ENCODE measurements at regions not wholly inside any gene's neighbourhood (a gene's known extent, or its start where the extent isn't known, plus 50 kb on each side); places are given as distances from the start of the nearest gene placed in this dataset.
"Not testable (repeated sequence)": the region's sequence is repeated elsewhere in the genome, so short reads cannot be mapped to it uniquely, and the experiment has no call there.

DNA sequence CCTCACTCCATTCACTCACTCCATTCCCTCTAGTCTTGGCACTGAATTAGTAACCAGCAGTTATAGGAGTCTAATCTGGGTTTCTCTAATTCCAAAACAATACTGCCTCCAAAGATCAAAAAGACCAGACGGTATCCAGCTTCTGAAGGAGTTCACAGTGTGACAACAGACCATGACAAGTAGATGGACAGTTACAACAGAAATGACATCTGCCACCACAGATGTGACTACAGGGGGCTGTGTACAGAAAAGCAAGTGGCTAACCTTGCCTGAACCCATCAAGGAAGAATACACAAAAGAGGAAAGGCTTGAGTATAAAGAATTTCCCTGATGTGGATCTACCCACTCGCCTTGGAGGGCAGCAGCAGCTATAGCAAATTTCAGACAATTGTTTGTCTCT is 112.4 kb downstream of the ACTL7B start:
- H3K9me3 ChIP-seq (ENCODE audit: insufficient read depth, low read depth, low read length): no peaks in the 10 kb centered on the region
- Mint-ChIP-seq H3K27ac (ENCODE audit: unreplicated experiment) (no peak overlapping the region), H3K27me3 (ENCODE audit: low read depth, unreplicated experiment) (peaks cover 2% of the 10 kb centered on the region), H3K9me3 (ENCODE audit: unreplicated experiment) (no peaks in the 10 kb centered on the region), H3K4me3 (ENCODE audit: unreplicated experiment) (no peak overlapping the region), H3K4me1 (ENCODE audit: low read depth, unreplicated experiment) (peaks cover 4% of the 10 kb centered on the region), H3K36me3 (ENCODE audit: low read depth, unreplicated experiment) (no peaks in the 10 kb centered on the region)
- H2AFZ ChIP-seq (ENCODE audit: low read depth, low read length): no peak overlapping the region
- H3K27me3 ChIP-seq (ENCODE audit: insufficient read depth, low read length): no peaks in the 10 kb centered on the region
- H3K36me3 ChIP-seq (ENCODE audit: insufficient read depth, low read length): no peaks in the 10 kb centered on the region
- no peak overlapping the region for H3K27ac ChIP-seq (ENCODE audit: low read depth, low read length)
- H3K79me2 ChIP-seq (ENCODE audit: insufficient read depth, low read length): no peaks in the 10 kb centered on the region
- no peak overlapping the region for H3K9ac ChIP-seq (ENCODE audit: low read length)
- TF ChIP-seq, protein P1, sequence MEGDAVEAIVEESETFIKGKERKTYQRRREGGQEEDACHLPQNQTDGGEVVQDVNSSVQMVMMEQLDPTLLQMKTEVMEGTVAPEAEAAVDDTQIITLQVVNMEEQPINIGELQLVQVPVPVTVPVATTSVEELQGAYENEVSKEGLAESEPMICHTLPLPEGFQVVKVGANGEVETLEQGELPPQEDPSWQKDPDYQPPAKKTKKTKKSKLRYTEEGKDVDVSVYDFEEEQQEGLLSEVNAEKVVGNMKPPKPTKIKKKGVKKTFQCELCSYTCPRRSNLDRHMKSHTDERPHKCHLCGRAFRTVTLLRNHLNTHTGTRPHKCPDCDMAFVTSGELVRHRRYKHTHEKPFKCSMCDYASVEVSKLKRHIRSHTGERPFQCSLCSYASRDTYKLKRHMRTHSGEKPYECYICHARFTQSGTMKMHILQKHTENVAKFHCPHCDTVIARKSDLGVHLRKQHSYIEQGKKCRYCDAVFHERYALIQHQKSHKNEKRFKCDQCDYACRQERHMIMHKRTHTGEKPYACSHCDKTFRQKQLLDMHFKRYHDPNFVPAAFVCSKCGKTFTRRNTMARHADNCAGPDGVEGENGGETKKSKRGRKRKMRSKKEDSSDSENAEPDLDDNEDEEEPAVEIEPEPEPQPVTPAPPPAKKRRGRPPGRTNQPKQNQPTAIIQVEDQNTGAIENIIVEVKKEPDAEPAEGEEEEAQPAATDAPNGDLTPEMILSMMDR (IDR thresholded peaks at IDR 0.05; ENCODE audit: insufficient read depth, low read depth, low read length): no peak
- H4K20me1 ChIP-seq (ENCODE audit: insufficient read depth, low read length): no peaks in the 10 kb centered on the region
- H3K4me2 ChIP-seq (ENCODE audit: low read length): no peak overlapping the region
- H3K4me3 ChIP-seq (ENCODE audit: insufficient read depth, low read depth, low read length): no peak overlapping the region
- no peak for DNase-seq (ENCODE audit: low read depth)
- H3K4me1 ChIP-seq (ENCODE audit: insufficient read depth, low read length): no peaks in the 10 kb centered on the region
- no peak for FAIRE-seq

DNA sequence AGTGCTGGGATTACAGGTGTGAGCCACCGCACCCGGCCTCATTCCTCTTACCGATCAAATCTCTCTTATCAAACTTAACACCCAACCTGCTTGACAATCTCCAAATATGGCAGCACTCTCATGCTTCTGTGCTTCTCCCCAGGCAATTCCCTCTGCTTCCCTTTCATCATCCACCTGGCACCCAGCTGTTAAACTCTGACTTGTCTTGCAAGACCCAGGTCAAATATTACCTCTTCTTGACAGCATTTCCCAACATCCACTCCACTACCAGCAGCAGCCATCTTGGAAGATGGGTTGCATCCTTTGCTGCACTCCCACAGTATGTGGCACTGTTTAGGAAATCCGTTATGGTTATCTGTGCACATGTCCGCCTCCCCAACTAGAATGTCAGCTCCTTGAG is 113.6 kb downstream of the ACTL7B start:
- no peaks in the 10 kb centered on the region for H3K36me3 Mint-ChIP-seq (ENCODE audit: low read depth, unreplicated experiment)

GRCh38 chr9:108731292-108731691 is 124.5 kb downstream of the ACTL7B start:
- H3K9me3 ChIP-seq (ENCODE audit: insufficient read depth, low read depth, low read length); H3K4me1 ChIP-seq (ENCODE audit: insufficient read depth, low read length); H3K36me3 ChIP-seq (ENCODE audit: insufficient read depth, low read length); H2AFZ ChIP-seq (ENCODE audit: low read depth, low read length); H3K27ac ChIP-seq (ENCODE audit: low read depth, low read length); H3K4me3 Mint-ChIP-seq (ENCODE audit: unreplicated experiment); H3K9ac ChIP-seq (ENCODE audit: low read length); DNase-seq (ENCODE audit: low read depth); H3K79me2 ChIP-seq (ENCODE audit: insufficient read depth, low read length); H3K36me3 Mint-ChIP-seq (ENCODE audit: low read depth, unreplicated experiment); H3K27me3 Mint-ChIP-seq (ENCODE audit: low read depth, unreplicated experiment); H3K4me3 ChIP-seq (ENCODE audit: insufficient read depth, low read depth, low read length); H3K9me3 Mint-ChIP-seq (ENCODE audit: unreplicated experiment); H3K4me2 ChIP-seq (ENCODE audit: low read length); H4K20me1 ChIP-seq (ENCODE audit: insufficient read depth, low read length); H3K27ac Mint-ChIP-seq (ENCODE audit: unreplicated experiment); H3K4me1 Mint-ChIP-seq (ENCODE audit: low read depth, unreplicated experiment); FAIRE-seq; H3K27me3 ChIP-seq (ENCODE audit: insufficient read depth, low read length): not testable (repeated sequence)

More for the DNA sequence above, 113.6 kb downstream of the ACTL7B start:
- Histone ChIP-seq H3K9ac (ENCODE audit: low read length) (no peak overlapping the region), H3K4me1 (ENCODE audit: insufficient read depth, low read length) (no peaks in the 10 kb centered on the region), H3K27ac (ENCODE audit: low read depth, low read length) (no peak overlapping the region), H3K36me3 (ENCODE audit: insufficient read depth, low read length) (no peaks in the 10 kb centered on the region), H3K27me3 (ENCODE audit: insufficient read depth, low read length) (no peaks in the 10 kb centered on the region), H3K4me2 (ENCODE audit: low read length) (no peak overlapping the region), H3K79me2 (ENCODE audit: insufficient read depth, low read length) (no peaks in the 10 kb centered on the region), H4K20me1 (ENCODE audit: insufficient read depth, low read length) (no peaks in the 10 kb centered on the region), H3K9me3 (ENCODE audit: insufficient read depth, low read depth, low read length) (no peaks in the 10 kb centered on the region), H2AFZ (ENCODE audit: low read depth, low read length) (no peak overlapping the region), H3K4me3 (ENCODE audit: insufficient read depth, low read depth, low read length) (no peak overlapping the region)
- peaks cover 2% of the 10 kb centered on the region for H3K27me3 Mint-ChIP-seq (ENCODE audit: low read depth, unreplicated experiment)
- DNase-seq (ENCODE audit: low read depth) (no peak), FAIRE-seq (no peak)
- H3K4me3 Mint-ChIP-seq (ENCODE audit: unreplicated experiment): no peak overlapping the region
- H3K9me3 Mint-ChIP-seq (ENCODE audit: unreplicated experiment): no peaks in the 10 kb centered on the region
- H3K4me1 Mint-ChIP-seq (ENCODE audit: low read depth, unreplicated experiment): peaks cover 4% of the 10 kb centered on the region
- H3K27ac Mint-ChIP-seq (ENCODE audit: unreplicated experiment): no peak overlapping the region
- TF ChIP-seq, protein P1 (IDR thresholded peaks at IDR 0.05; ENCODE audit: insufficient read depth, low read depth, low read length): no peak
- TF ChIP-seq EZH2 (IDR thresholded peaks at IDR 0.05; ENCODE audit: insufficient read depth, low read length): no peak

Data from astrocyte (in vitro differentiated cells and primary cell).